IMR-90 (cell line): ENCODE measurements at regions not wholly inside any gene's neighbourhood (a gene's known extent, or its start where the extent isn't known, plus 50 kb on each side); places are given as distances from the start of the nearest gene placed in this dataset.

Experiments
- ATAC-seq: fragments of 200-7000 bp; cut with Tn5 transposase; 2 replicates; pipeline ENCODE4 v1.9.1; 2020; ENCODE audit warnings: low read depth, mild to moderate bottlenecking, moderate library complexity
- BruUV-seq: library from RNA; stranded (reverse); fragments of 400-500 nt; replicated peaks from 2 replicates; lab custom pipeline; 2021; lab: Mats Ljungman, UMichigan
- CTCF ChIA-PET: fragments of 300-600 bp; formaldehyde crosslinking; extraction: SDS; loops from one replicate; lab custom pipeline; 2021; ENCODE audit warnings: antibody characterized with exemption; lab: Yijun Ruan, JAX
- POLR2A ChIA-PET: fragments of 300-600 bp; sonication (Branson Sonifier 250); formaldehyde crosslinking; loops from one replicate; lab custom pipeline; 2022; ENCODE audit warnings: antibody characterized with exemption; ENCODE audit not compliant: unreplicated experiment; lab: Charles Lee
- DNase-seq: peaks from one replicate; pipeline ENCODE4 v3.0.0; 2013
- H2AFZ ChIP-seq: replicated peaks from 2 replicates; pipeline ENCODE3; 2013; ENCODE audit warnings: low read length, mild to moderate bottlenecking; ENCODE audit not compliant: poor library complexity
- H2AK5ac ChIP-seq: 2 replicates; pipeline ENCODE4 v1.6.1; 2013; ENCODE audit warnings: low read depth, low read length, inconsistent platforms
- H2AK9ac ChIP-seq: replicated peaks from 2 replicates; pipeline ENCODE3; 2013; ENCODE audit warnings: mild to moderate bottlenecking, low read depth, low read length, moderate library complexity; ENCODE audit not compliant: poor library complexity
- H2BK120ac ChIP-seq: 2 replicates; pipeline ENCODE4 v1.6.1; 2013; ENCODE audit warnings: low read depth, low read length, inconsistent platforms
- H2BK15ac ChIP-seq: 3 replicates; pipeline ENCODE4 v1.6.1; 2013; ENCODE audit warnings: low read depth, low read length, inconsistent platforms
- H2BK20ac ChIP-seq: 2 replicates; pipeline ENCODE4 v1.6.1; 2013; ENCODE audit warnings: low read depth, mild to moderate bottlenecking, inconsistent platforms, low read length, moderate library complexity
- H2BK5ac ChIP-seq: 2 replicates; pipeline ENCODE4 v1.6.1; 2013; ENCODE audit warnings: mild to moderate bottlenecking, low read depth, low read length, inconsistent platforms; ENCODE audit not compliant: poor library complexity, severe bottlenecking
- H3K14ac ChIP-seq: replicated peaks from 2 replicates; pipeline ENCODE4 v1.6.1; 2013; ENCODE audit warnings: low read depth, low read length, inconsistent platforms
- H3K18ac ChIP-seq: 2 replicates; pipeline ENCODE4 v1.6.1; 2013; ENCODE audit warnings: low read depth, low read length, control low read depth
- H3K23ac ChIP-seq: 2 replicates; pipeline ENCODE4 v1.6.1; 2013; ENCODE audit warnings: low read depth, low read length, inconsistent platforms
- H3K27ac ChIP-seq: 2 replicates; pipeline ENCODE4 v1.5.1; 2013; ENCODE audit warnings: mild to moderate bottlenecking, control low read depth, low read length; ENCODE audit not compliant: insufficient read depth
- H3K27me3 ChIP-seq: 2 replicates; pipeline ENCODE4 v1.6.1; 2013; ENCODE audit warnings: low read length; ENCODE audit not compliant: control insufficient read depth, insufficient read depth
- H3K36me3 ChIP-seq: 2 replicates; pipeline ENCODE4 v1.6.1; 2013; ENCODE audit warnings: low read length, mixed read lengths; ENCODE audit not compliant: control insufficient read depth, insufficient read depth
- H3K4ac ChIP-seq: 2 replicates; pipeline ENCODE4 v1.6.1; 2013; ENCODE audit warnings: low read depth, low read length, inconsistent platforms
- H3K4me1 ChIP-seq: 2 replicates; pipeline ENCODE4 v1.6.1; 2013; ENCODE audit warnings: low read length, mixed read lengths; ENCODE audit not compliant: control insufficient read depth, insufficient read depth
- H3K4me2 ChIP-seq: 2 replicates; pipeline ENCODE4 v1.6.1; 2013; ENCODE audit warnings: low read depth, mild to moderate bottlenecking, control low read depth, low read length, moderate library complexity
- H3K4me3 ChIP-seq: 2 replicates; pipeline ENCODE4 v1.5.1; 2013; ENCODE audit warnings: low read depth, mild to moderate bottlenecking, control low read depth, low read length, moderate library complexity; ENCODE audit not compliant: insufficient read depth
- H3K56ac ChIP-seq: 2 replicates; pipeline ENCODE4 v1.6.1; 2013; ENCODE audit warnings: low read length, inconsistent platforms; ENCODE audit not compliant: insufficient read depth; ENCODE audit errors: extremely low read depth
- H3K79me1 ChIP-seq, 2 experiments: 2 replicates each; pipeline ENCODE4 v1.6.1; 2013; ENCODE audit warnings: low read length in 2 of 2, inconsistent platforms in 1 of 2, low read depth in 1 of 2
- H3K9ac ChIP-seq: 2 replicates; pipeline ENCODE4 v1.6.1; 2013; ENCODE audit warnings: low read depth, low read length, control low read depth
- H3K9me1 ChIP-seq: 2 replicates; pipeline ENCODE4 v1.6.1; 2013; ENCODE audit warnings: low read length, inconsistent platforms; ENCODE audit not compliant: insufficient read depth
- H3K9me3 ChIP-seq: 2 replicates; pipeline ENCODE4 v1.6.1; 2013; ENCODE audit warnings: low read length; ENCODE audit not compliant: control insufficient read depth, insufficient read depth
- H4K20me1 ChIP-seq: 2 replicates; pipeline ENCODE4 v1.6.1; 2013; ENCODE audit warnings: low read length, inconsistent platforms; ENCODE audit not compliant: insufficient read depth
- H4K5ac ChIP-seq: 2 replicates; pipeline ENCODE4 v1.6.1; 2013; ENCODE audit warnings: mild to moderate bottlenecking, low read depth, low read length, control low read depth
- H4K8ac ChIP-seq, 2 experiments: 2 replicates each; pipeline ENCODE4 v1.6.1; 2013; ENCODE audit warnings: low read depth in 2 of 2, low read length in 2 of 2, control low read depth in 1 of 2, inconsistent platforms in 1 of 2
- H4K91ac ChIP-seq: 2 replicates; pipeline ENCODE4 v1.6.1; 2013; ENCODE audit warnings: low read depth, low read length, inconsistent platforms; ENCODE audit not compliant: insufficient read depth
- BHLHE40 ChIP-seq: fragments of 150-350 bp; IDR thresholded peaks from 2 replicates; pipeline ENCODE4 v1.6.1; 2016; ENCODE audit warnings: mild to moderate bottlenecking, low read depth, low read length
- CEBPB ChIP-seq: IDR thresholded peaks from 2 replicates; pipeline ENCODE4 v1.6.1; 2012; ENCODE audit warnings: low read depth, low read length, improper control_type of control experiment
- CHD1 ChIP-seq: IDR thresholded peaks from 2 replicates; pipeline ENCODE4 v1.6.1; 2012; ENCODE audit warnings: low read depth, low read length, improper control_type of control experiment
- FOS ChIP-seq: fragments of 150-350 bp; IDR thresholded peaks from 2 replicates; pipeline ENCODE4 v1.6.1; 2016; ENCODE audit warnings: low read depth, low read length
- MAFK ChIP-seq: IDR thresholded peaks from 2 replicates; pipeline ENCODE4 v1.6.1; 2012; ENCODE audit warnings: low read depth, low read length, improper control_type of control experiment
- MAZ ChIP-seq: IDR thresholded peaks from 2 replicates; pipeline ENCODE4 v1.6.1; 2012; ENCODE audit warnings: low read depth, mild to moderate bottlenecking, low read length, improper control_type of control experiment, moderate library complexity, borderline replicate concordance
- MXI1 ChIP-seq: IDR thresholded peaks from 2 replicates; pipeline ENCODE4 v1.6.1; 2012; ENCODE audit warnings: low read depth, mild to moderate bottlenecking, low read length, moderate library complexity, borderline replicate concordance
- NFE2L2 ChIP-seq: fragments of 150-350 bp; IDR thresholded peaks from 2 replicates; pipeline ENCODE4 v1.6.1; 2016; ENCODE audit warnings: low read depth, mild to moderate bottlenecking, low read length
- POLR2A ChIP-seq: IDR thresholded peaks from 2 replicates; pipeline ENCODE4 v1.6.1; 2012; ENCODE audit warnings: mild to moderate bottlenecking, low read depth, low read length
- RAD21 ChIP-seq: IDR thresholded peaks from 2 replicates; pipeline ENCODE4 v1.6.1; 2012; ENCODE audit warnings: low read length, improper control_type of control experiment
- RCOR1 ChIP-seq: IDR thresholded peaks from 2 replicates; pipeline ENCODE4 v1.6.1; 2012; ENCODE audit warnings: mild to moderate bottlenecking, low read length, improper control_type of control experiment; ENCODE audit not compliant: insufficient replicate concordance
- RFX5 ChIP-seq: IDR thresholded peaks from 2 replicates; pipeline ENCODE4 v1.8.0; 2012; ENCODE audit warnings: low read depth, mild to moderate bottlenecking, low read length, moderate library complexity
- SMC3 ChIP-seq: fragments of 150-350 bp; IDR thresholded peaks from 2 replicates; pipeline ENCODE4 v1.6.1; 2016; ENCODE audit warnings: low read depth, mild to moderate bottlenecking, antibody characterized with exemption, low read length, moderate library complexity
- WGBS, 2 experiments: methylation state at CpG; one replicate each; pipeline versions ENCODE4 v1.1.5 to v1.1.7; 2013; ENCODE audit warnings: missing lambda C conversion rate in 2 of 2; ENCODE audit not compliant: insufficient read length in 1 of 2; ENCODE audit errors: extremely low coverage in 2 of 2; 5-methylcytosine and 5-hydroxymethylcytosine counted together
- dilution Hi-C: fragments of 300-500 bp; cut with HindIII; formaldehyde crosslinking; loops from one replicate; pipeline ENCODE4 v1.14.3; 2018; ENCODE audit warnings: low sequenced_read_pairs; ENCODE audit not compliant: unreplicated experiment
- in situ Hi-C: fragments of 300-500 bp; cut with MboI; formaldehyde crosslinking; loops from 3 replicates; pipeline ENCODE4 v1.14.3; 2019; ENCODE audit warnings: low sequenced_read_pairs, inconsistent platforms, mixed read lengths
- intact Hi-C: fragments of 100-400 bp; cut with micrococcal nuclease; formaldehyde crosslinking; loops from 2 replicates; pipeline ENCODE4 v1.10.0; 2022
- TF ChIP-seq, protein P1 (sequence below): fragments of 150-350 bp; IDR thresholded peaks from 2 replicates; pipeline ENCODE4 v1.6.1; 2017; ENCODE audit warnings: mild to moderate bottlenecking, antibody characterized with exemption, low read length, low read depth
- TF ChIP-seq, protein P2 (sequence below): conservative IDR thresholded peaks from 2 replicates; pipeline ENCODE4 v1.5.1; 2012; ENCODE audit warnings: mild to moderate bottlenecking, low read depth, low read length, improper control_type of control experiment
- TF ChIP-seq, protein P3 (sequence below): fragments of 150-350 bp; IDR thresholded peaks from 2 replicates; pipeline ENCODE4 v1.6.1; 2016; ENCODE audit warnings: low read depth, mild to moderate bottlenecking, low read length, moderate library complexity, borderline replicate concordance

DNA sequence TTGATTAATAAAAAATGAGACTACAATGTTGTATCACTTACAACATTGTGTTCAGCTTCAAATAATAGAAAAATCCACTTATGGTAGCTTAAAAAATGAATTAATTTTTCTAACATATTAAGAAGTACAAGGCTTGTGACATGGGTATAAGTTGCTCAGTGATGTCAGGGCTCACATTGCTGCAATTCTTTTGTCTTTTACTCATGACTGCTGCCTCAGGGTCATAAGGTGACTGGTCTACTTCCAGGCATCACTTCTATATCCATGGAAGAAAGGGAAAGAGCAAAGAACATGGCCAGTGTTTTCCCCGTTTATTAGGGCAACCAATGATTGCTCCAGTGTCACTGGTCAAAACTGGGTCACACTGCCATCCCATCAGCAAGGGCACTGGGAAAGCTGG, 295.3 kb downstream of the MAP2K4 start:
- dilution Hi-C loops = no loop called here
- Histone ChIP-seq H2BK15ac (peak overlapping the region; percentile 57; the same call in 1 of the 3 replicates), H2AFZ (no peak overlapping the region), H3K79me1 (no peaks in the 10 kb centered on the region), H3K9me3 (no peaks in the 10 kb centered on the region; the same call in 1 of the 2 replicates), H2BK120ac (peak overlapping the region; percentile 74), H3K14ac (peak overlapping the region; percentile 85), H4K20me1 (no peaks in the 10 kb centered on the region), H3K4ac (peak overlapping the region; percentile 83), H4K8ac (peak overlapping the region in 1 of 2 experiments; percentile 19; a peak in 1 of 4 replicates), H4K5ac (peak overlapping the region; percentile 3; the same call in 1 of the 2 replicates), H2AK5ac (peak overlapping the region; percentile 69), H2BK5ac (peak overlapping the region; percentile 56), H3K23ac (peak overlapping the region; percentile 51; the same call in 1 of the 2 replicates), H2AK9ac (peak overlapping the region; percentile 6), H3K56ac (no peak overlapping the region), H3K36me3 (no peaks in the 10 kb centered on the region), H3K18ac (peak overlapping the region; percentile 46; the same call in 1 of the 2 replicates), H3K9me1 (peaks cover 15% of the 10 kb centered on the region), H2BK20ac (peak overlapping the region; percentile 90), H3K4me1 (peaks cover 14% of the 10 kb centered on the region), H4K91ac (peak overlapping the region; percentile 57; the same call in 1 of the 2 replicates), H3K27ac (no peak overlapping the region), H3K9ac (no peak overlapping the region), H3K4me3 (no peak overlapping the region), H3K4me2 (no peak overlapping the region), H3K27me3 (no peaks in the 10 kb centered on the region)
- DNase-seq = peak; percentile 64
- no CpG with 5 or more reads among the region's 1 CpG for WGBS, 2 experiments
- in situ Hi-C loops = no loop called here
- CTCF ChIA-PET = no interaction called here
- POLR2A ChIA-PET = no interaction called here
- intact Hi-C loops = no loop called here
- ATAC-seq = no peak
- TF ChIP-seq FOS (no peak), SMC3 (no peak), MAZ (no peak), RAD21 (no peak), RCOR1 (no peak), BHLHE40 (no peak), MXI1 (no peak), POLR2A (no peak), MAFK (no peak), NFE2L2 (no peak), CHD1 (no peak), RFX5 (no peak), CEBPB (no peak)
- TF ChIP-seq, protein P1, sequence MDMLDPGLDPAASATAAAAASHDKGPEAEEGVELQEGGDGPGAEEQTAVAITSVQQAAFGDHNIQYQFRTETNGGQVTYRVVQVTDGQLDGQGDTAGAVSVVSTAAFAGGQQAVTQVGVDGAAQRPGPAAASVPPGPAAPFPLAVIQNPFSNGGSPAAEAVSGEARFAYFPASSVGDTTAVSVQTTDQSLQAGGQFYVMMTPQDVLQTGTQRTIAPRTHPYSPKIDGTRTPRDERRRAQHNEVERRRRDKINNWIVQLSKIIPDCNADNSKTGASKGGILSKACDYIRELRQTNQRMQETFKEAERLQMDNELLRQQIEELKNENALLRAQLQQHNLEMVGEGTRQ = no peak
- TF ChIP-seq, protein P2, sequence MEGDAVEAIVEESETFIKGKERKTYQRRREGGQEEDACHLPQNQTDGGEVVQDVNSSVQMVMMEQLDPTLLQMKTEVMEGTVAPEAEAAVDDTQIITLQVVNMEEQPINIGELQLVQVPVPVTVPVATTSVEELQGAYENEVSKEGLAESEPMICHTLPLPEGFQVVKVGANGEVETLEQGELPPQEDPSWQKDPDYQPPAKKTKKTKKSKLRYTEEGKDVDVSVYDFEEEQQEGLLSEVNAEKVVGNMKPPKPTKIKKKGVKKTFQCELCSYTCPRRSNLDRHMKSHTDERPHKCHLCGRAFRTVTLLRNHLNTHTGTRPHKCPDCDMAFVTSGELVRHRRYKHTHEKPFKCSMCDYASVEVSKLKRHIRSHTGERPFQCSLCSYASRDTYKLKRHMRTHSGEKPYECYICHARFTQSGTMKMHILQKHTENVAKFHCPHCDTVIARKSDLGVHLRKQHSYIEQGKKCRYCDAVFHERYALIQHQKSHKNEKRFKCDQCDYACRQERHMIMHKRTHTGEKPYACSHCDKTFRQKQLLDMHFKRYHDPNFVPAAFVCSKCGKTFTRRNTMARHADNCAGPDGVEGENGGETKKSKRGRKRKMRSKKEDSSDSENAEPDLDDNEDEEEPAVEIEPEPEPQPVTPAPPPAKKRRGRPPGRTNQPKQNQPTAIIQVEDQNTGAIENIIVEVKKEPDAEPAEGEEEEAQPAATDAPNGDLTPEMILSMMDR = no peak
- TF ChIP-seq, protein P3, sequence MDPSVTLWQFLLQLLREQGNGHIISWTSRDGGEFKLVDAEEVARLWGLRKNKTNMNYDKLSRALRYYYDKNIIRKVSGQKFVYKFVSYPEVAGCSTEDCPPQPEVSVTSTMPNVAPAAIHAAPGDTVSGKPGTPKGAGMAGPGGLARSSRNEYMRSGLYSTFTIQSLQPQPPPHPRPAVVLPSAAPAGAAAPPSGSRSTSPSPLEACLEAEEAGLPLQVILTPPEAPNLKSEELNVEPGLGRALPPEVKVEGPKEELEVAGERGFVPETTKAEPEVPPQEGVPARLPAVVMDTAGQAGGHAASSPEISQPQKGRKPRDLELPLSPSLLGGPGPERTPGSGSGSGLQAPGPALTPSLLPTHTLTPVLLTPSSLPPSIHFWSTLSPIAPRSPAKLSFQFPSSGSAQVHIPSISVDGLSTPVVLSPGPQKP = no peak
- no TSS peak for BruUV-seq
